PC-3 (cell line): ENCODE measurements at regions not wholly inside any gene's neighbourhood (a gene's known extent, or its start where the extent isn't known, plus 50 kb on each side); places are given as distances from the start of the nearest gene placed in this dataset.

ENCODE experiments used
- ATAC-seq: fragments of 200-7000 bp; cut with Tn5 transposase; 2 replicates; pipeline ENCODE4 v1.9.1; 2020; ENCODE audit warnings: mild to moderate bottlenecking, moderate library complexity
- BruUV-seq: library from RNA; stranded (reverse); fragments of 400-500 nt; replicated peaks from 2 replicates; lab custom pipeline; 2021; lab: Mats Ljungman, UMichigan
- CTCF ChIA-PET: fragments of 300-600 bp; sonication (Branson Sonifier 250); formaldehyde crosslinking; loops from one replicate; lab custom pipeline; 2022; ENCODE audit warnings: antibody characterized with exemption; lab: Charles Lee
- POLR2A ChIA-PET: fragments of 300-600 bp; sonication (Branson Sonifier 250); formaldehyde crosslinking; loops from one replicate; lab custom pipeline; 2022; ENCODE audit warnings: antibody characterized with exemption; ENCODE audit not compliant: unreplicated experiment; lab: Charles Lee
- DNase-seq: peaks from one replicate; pipeline ENCODE4 v3.0.0-alpha.2; 2015
- H2AFZ ChIP-seq: fragments of 300-600 bp; sonication (generic); 2 replicates; pipeline ENCODE4 v1.6.0; 2016; ENCODE audit warnings: antibody characterized with exemption, low read length
- H3F3A ChIP-seq: fragments of 300-600 bp; sonication (generic); one replicate; pipeline ENCODE4 v1.6.0; 2017; ENCODE audit warnings: antibody characterized with exemption, low read length, control low read depth, mild to moderate bottlenecking; ENCODE audit not compliant: unreplicated experiment
- H3K27ac ChIP-seq: fragments of 300-600 bp; sonication (generic); 2 replicates; pipeline ENCODE4 v1.5.1; 2016; ENCODE audit warnings: mild to moderate bottlenecking, low read length
- H3K27me3 ChIP-seq: fragments of 300-600 bp; sonication (generic); 2 replicates; pipeline ENCODE4 v1.6.1; 2016; ENCODE audit warnings: low read length, mixed read lengths
- H3K36me3 ChIP-seq: fragments of 300-600 bp; sonication (generic); 2 replicates; pipeline ENCODE4 v1.6.1; 2016; ENCODE audit warnings: low read depth, mixed run types, low read length, mixed read lengths
- H3K4me1 ChIP-seq: fragments of 300-600 bp; sonication (generic); 2 replicates; pipeline ENCODE4 v1.5.1; 2016; ENCODE audit warnings: low read length; ENCODE audit not compliant: insufficient read depth
- H3K4me2 ChIP-seq: fragments of 300-600 bp; sonication (generic); 2 replicates; pipeline ENCODE4 v1.6.0; 2016; ENCODE audit warnings: low read length
- H3K4me3 ChIP-seq: fragments of 300-600 bp; sonication (generic); 2 replicates; pipeline ENCODE4 v1.5.1; 2016; ENCODE audit warnings: mild to moderate bottlenecking, low read length, mixed read lengths
- H3K79me2 ChIP-seq: fragments of 300-600 bp; sonication (generic); 2 replicates; pipeline ENCODE4 v1.6.1; 2017; ENCODE audit warnings: low read length, mixed read lengths
- H3K9ac ChIP-seq: fragments of 300-600 bp; sonication (generic); 2 replicates; pipeline ENCODE4 v1.6.0; 2016; ENCODE audit warnings: mild to moderate bottlenecking, low read length
- H3K9me2 ChIP-seq: fragments of 300-600 bp; sonication (generic); replicated peaks from 2 replicates; pipeline ENCODE4 v1.6.1; 2016; ENCODE audit warnings: mixed run types, low read length, mixed read lengths
- H3K9me3 ChIP-seq: fragments of 300-600 bp; sonication (generic); 2 replicates; pipeline ENCODE4 v1.6.1; 2016; ENCODE audit warnings: low read length, mixed read lengths
- H4K20me1 ChIP-seq: fragments of 300-600 bp; sonication (generic); 2 replicates; pipeline ENCODE4 v1.6.1; 2016; ENCODE audit warnings: low read length, mixed read lengths
- EZH2 ChIP-seq: fragments of 300-600 bp; sonication (generic); IDR thresholded peaks from one replicate; pipeline ENCODE4 v1.6.1; 2017; ENCODE audit warnings: antibody characterized with exemption, mild to moderate bottlenecking, low read length; ENCODE audit not compliant: unreplicated experiment
- EZH2phosphoT487 ChIP-seq: fragments of 300-600 bp; sonication (generic); IDR thresholded peaks from 2 replicates; pipeline ENCODE4 v1.6.1; 2018; ENCODE audit warnings: mild to moderate bottlenecking, antibody characterized with exemption, low read length, borderline replicate concordance
- intact Hi-C: fragments of 100-400 bp; cut with micrococcal nuclease; formaldehyde crosslinking; loops from 2 replicates; pipeline ENCODE4 v1.9.0; 2023
- TF ChIP-seq, protein P1 (sequence below): fragments of 300-600 bp; sonication (generic); conservative IDR thresholded peaks from 2 replicates; pipeline ENCODE4 v1.5.1; 2017; ENCODE audit warnings: antibody characterized with exemption, low read depth, mild to moderate bottlenecking, low read length

DNA sequence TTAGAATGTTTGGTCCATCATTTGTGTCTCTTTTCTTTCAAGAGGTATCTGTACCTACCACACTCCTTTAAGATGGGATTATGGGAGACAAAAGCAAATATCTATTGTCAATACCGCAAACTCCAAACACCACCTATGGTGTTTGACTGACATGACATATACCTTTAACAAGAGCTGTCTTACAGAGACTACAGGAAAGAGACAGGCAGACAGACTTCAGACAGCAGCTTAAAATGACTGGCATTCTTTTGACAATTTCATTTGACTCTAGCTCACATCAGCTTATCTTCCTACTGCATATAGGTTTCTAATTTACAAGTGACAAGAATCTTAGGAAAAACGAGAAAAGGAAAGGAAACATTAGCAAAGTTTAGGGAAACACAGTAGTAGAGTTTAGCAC is 256.0 kb upstream of the TFAP2D start:
- H3K4me3 ChIP-seq = no peak overlapping the region
- no peak for ATAC-seq
- no peaks in the 10 kb centered on the region for H3K36me3 ChIP-seq
- ChIA-PET CTCF (no interaction called here), POLR2A (no interaction called here)
- H3K4me1 ChIP-seq = no peaks in the 10 kb centered on the region
- no peak overlapping the region for H2AFZ ChIP-seq
- H3K9me2 ChIP-seq = no peaks in the 10 kb centered on the region
- no peaks in the 10 kb centered on the region for H3K79me2 ChIP-seq
- no peak for TF ChIP-seq EZH2
- TF ChIP-seq, protein P1, sequence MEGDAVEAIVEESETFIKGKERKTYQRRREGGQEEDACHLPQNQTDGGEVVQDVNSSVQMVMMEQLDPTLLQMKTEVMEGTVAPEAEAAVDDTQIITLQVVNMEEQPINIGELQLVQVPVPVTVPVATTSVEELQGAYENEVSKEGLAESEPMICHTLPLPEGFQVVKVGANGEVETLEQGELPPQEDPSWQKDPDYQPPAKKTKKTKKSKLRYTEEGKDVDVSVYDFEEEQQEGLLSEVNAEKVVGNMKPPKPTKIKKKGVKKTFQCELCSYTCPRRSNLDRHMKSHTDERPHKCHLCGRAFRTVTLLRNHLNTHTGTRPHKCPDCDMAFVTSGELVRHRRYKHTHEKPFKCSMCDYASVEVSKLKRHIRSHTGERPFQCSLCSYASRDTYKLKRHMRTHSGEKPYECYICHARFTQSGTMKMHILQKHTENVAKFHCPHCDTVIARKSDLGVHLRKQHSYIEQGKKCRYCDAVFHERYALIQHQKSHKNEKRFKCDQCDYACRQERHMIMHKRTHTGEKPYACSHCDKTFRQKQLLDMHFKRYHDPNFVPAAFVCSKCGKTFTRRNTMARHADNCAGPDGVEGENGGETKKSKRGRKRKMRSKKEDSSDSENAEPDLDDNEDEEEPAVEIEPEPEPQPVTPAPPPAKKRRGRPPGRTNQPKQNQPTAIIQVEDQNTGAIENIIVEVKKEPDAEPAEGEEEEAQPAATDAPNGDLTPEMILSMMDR = no peak
- TF ChIP-seq EZH2phosphoT487 = no peak
- 0 out of 2 replicates have a peak, but pooled peaks cover 4% of the 10 kb centered on the region for H3K27me3 ChIP-seq
- no peaks in the 10 kb centered on the region for H3F3A ChIP-seq
- H3K9ac ChIP-seq = no peak overlapping the region
- intact Hi-C loops = no loop called here
- no peak overlapping the region for H3K4me2 ChIP-seq
- DNase-seq = no peak
- BruUV-seq = no TSS peak
- H3K9me3 ChIP-seq = no peaks in the 10 kb centered on the region
- no peaks in the 10 kb centered on the region for H4K20me1 ChIP-seq
- H3K27ac ChIP-seq = no peak overlapping the region

DNA sequence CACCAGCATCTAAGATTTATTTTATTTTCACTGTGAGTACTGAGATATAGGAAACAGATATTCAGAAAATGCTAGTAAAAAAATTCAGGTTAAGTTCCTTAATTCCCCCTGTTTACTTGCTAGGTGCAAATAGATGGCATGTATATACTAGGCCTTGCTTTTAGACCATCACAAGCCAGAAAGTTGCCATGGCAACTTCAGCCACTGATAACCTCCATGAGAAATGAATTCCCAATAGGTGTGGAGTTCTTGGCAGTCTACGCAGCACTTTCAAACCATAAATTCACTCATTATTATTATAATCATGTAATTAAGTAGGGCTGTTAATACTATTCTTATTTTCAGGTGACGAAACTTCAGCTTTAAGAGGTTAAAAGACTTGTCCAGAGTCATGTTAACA is 251.6 kb upstream of the TFAP2D start:
- DNase-seq (no peak), ATAC-seq (no peak)
- no peak overlapping the region for H2AFZ ChIP-seq
- POLR2A ChIA-PET = no interaction called here
- no peaks in the 10 kb centered on the region for H3K36me3 ChIP-seq
- no TSS peak for BruUV-seq
- H3K79me2 ChIP-seq = no peaks in the 10 kb centered on the region
- H3K9ac ChIP-seq = no peak overlapping the region
- H3K27me3 ChIP-seq = peaks cover 19% of the 10 kb centered on the region; the same call in 1 of the 2 replicates
- intact Hi-C loops = no loop called here
- no peaks in the 10 kb centered on the region for H3F3A ChIP-seq
- no peaks in the 10 kb centered on the region for H3K9me3 ChIP-seq
- no peak overlapping the region for H3K4me2 ChIP-seq
- CTCF ChIA-PET = no interaction called here
- H3K27ac ChIP-seq = no peak overlapping the region
- no peak for TF ChIP-seq EZH2phosphoT487
- no peak for TF ChIP-seq EZH2
- TF ChIP-seq, protein P1 = no peak
- H4K20me1 ChIP-seq = no peaks in the 10 kb centered on the region
- no peaks in the 10 kb centered on the region for H3K9me2 ChIP-seq
- H3K4me1 ChIP-seq = no peaks in the 10 kb centered on the region
- H3K4me3 ChIP-seq = no peak overlapping the region

DNA sequence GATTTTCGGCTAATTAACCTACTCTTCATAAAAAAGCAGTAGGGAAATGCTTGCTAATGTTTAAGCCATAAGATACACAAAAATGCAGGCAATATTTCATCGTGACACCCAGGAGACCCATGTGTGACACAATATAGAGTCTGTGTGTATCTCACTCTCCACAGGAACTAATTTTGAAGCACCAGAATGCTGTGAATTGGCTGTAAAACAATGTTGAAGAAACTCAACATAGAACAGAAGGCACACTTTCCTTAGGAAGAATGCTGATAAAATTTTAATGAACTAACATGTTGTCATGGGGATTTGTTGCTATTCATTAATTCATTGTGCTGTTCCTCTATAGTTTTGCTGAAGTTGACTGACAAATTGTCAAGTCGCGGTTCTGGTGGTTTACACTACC is 249.4 kb upstream of the TFAP2D start:
- Histone ChIP-seq H3K27me3 (peaks cover 24% of the 10 kb centered on the region; the same call in 1 of the 2 replicates), H3K4me1 (no peaks in the 10 kb centered on the region), H3K36me3 (no peaks in the 10 kb centered on the region), H3K79me2 (no peaks in the 10 kb centered on the region), H3K27ac (no peak overlapping the region), H3K9me3 (no peaks in the 10 kb centered on the region), H3K9ac (no peak overlapping the region), H2AFZ (no peak overlapping the region), H3K9me2 (no peaks in the 10 kb centered on the region), H3K4me2 (no peak overlapping the region), H3K4me3 (no peak overlapping the region), H4K20me1 (no peaks in the 10 kb centered on the region), H3F3A (no peaks in the 10 kb centered on the region)
- DNase-seq (no peak), ATAC-seq (no peak)
- ChIA-PET POLR2A (no interaction called here), CTCF (no interaction called here)
- TF ChIP-seq, protein P1 = no peak
- TF ChIP-seq EZH2 = no peak
- no peak for TF ChIP-seq EZH2phosphoT487
- intact Hi-C loops = no loop called here
- no TSS peak for BruUV-seq
